A549 (cell line): ENCODE measurements at regions not wholly inside any gene's neighbourhood (a gene's known extent, or its start where the extent isn't known, plus 50 kb on each side); places are given as distances from the start of the nearest gene placed in this dataset.

Experiments
- ATAC-seq, 2 experiments: fragments of 200-7000 bp in 1 of 2; fragments of >200 bp in 1 of 2; cut with Nextera tagmentation in 1 of 2; cut with Tn5 transposase in 1 of 2; 3 replicates each; pipeline versions ENCODE4 v1.8.0 to v1.9.1; 2018 to 2020; ENCODE audit warnings: mild to moderate bottlenecking in 1 of 2, moderate library complexity in 1 of 2
- CTCF ChIA-PET: fragments of 300-600 bp; sonication (Branson Sonifier 250); formaldehyde crosslinking; extraction: SDS; loops from one replicate; lab custom pipeline; 2021; ENCODE audit warnings: antibody characterized with exemption, inconsistent platforms; lab: Yijun Ruan, JAX
- POLR2A ChIA-PET: fragments of 350-600 bp; formaldehyde crosslinking; extraction: SDS; loops from one replicate; lab custom pipeline; 2021; ENCODE audit warnings: antibody characterized with exemption, inconsistent platforms; lab: Yijun Ruan, JAX
- DNase-seq, 2 experiments: peaks; one replicate each; pipeline versions ENCODE4 v3.0.0 to v3.0.0-alpha.2; 2011 to 2016; ENCODE audit warnings: low read depth in 1 of 2, low spot score in 1 of 2
- FAIRE-seq: peaks from 2 replicates; lab custom pipeline; 2011; peaks lifted over from hg19 to GRCh38; lab: Jason Lieb, UNC
- H3K27ac ChIP-seq, 2 experiments: fragments of >200 bp; sonication (Bioruptor Twin); formaldehyde crosslinking; 3 replicates each; pipeline ENCODE4 v1.5.1; 2016 to 2017
- H3K4me1 ChIP-seq: fragments of >200 bp; sonication (Bioruptor Twin); formaldehyde crosslinking; 3 replicates; pipeline ENCODE4 v1.6.1; 2016
- H3K4me2 ChIP-seq: fragments of >200 bp; sonication (Bioruptor Twin); formaldehyde crosslinking; 3 replicates; pipeline ENCODE4 v1.6.1; 2016
- H3K4me3 ChIP-seq: fragments of >200 bp; sonication (Bioruptor Twin); formaldehyde crosslinking; 3 replicates; pipeline ENCODE4 v1.5.1; 2016
- H3K9me3 ChIP-seq: fragments of >200 bp; sonication (Bioruptor Twin); formaldehyde crosslinking; 3 replicates; pipeline ENCODE4 v1.6.1; 2016
- BHLHE40 ChIP-seq: IDR thresholded peaks from 2 replicates; pipeline ENCODE4 v1.6.1; 2012; ENCODE audit warnings: low read depth, low read length, inconsistent platforms
- CBX2 ChIP-seq: fragments of 200-600 bp; sonication (generic); IDR thresholded peaks from 2 replicates; pipeline ENCODE4 v1.6.1; 2016; ENCODE audit warnings: low read depth, mild to moderate bottlenecking, borderline replicate concordance
- CBX8 ChIP-seq: fragments of 200-600 bp; sonication (generic); IDR thresholded peaks from 2 replicates; pipeline ENCODE4 v1.6.1; 2016
- CEBPB ChIP-seq, 2 experiments: fragments of >200 bp in 1 of 2; sonication (Bioruptor Twin) in 1 of 2; formaldehyde crosslinking in 1 of 2; IDR thresholded peaks; 2 replicates each; pipeline ENCODE4 v1.6.1; 2012 to 2016
- ELK1 ChIP-seq: fragments of 150-350 bp; IDR thresholded peaks from 2 replicates; pipeline ENCODE4 v1.6.1; 2014; ENCODE audit warnings: low read depth, mild to moderate bottlenecking, low read length
- EP300 ChIP-seq, 2 experiments: fragments of >200 bp; sonication (Bioruptor Twin); formaldehyde crosslinking; IDR thresholded peaks; 2 replicates in 1 of 2; 3 replicates in 1 of 2; pipeline ENCODE4 v1.6.1; 2016 to 2017
- ESRRA ChIP-seq: fragments of 150-350 bp; IDR thresholded peaks from 2 replicates; pipeline ENCODE4 v1.6.1; 2014; ENCODE audit warnings: mild to moderate bottlenecking, low read length, borderline replicate concordance
- FOSL2 ChIP-seq, 2 experiments: fragments of 450-650 bp in 1 of 2; fragments of >200 bp in 1 of 2; sonication (Bioruptor Twin) in 1 of 2; formaldehyde crosslinking; IDR thresholded peaks; 2 replicates each; pipeline versions ENCODE4 v1.5.0 to v1.6.1; 2016 to 2020; ENCODE audit warnings: mild to moderate bottlenecking in 1 of 2, moderate library complexity in 1 of 2
- HMGXB4 ChIP-seq: fragments of 250-450 bp; sonication (Bioruptor Pico); IDR thresholded peaks from 2 replicates; pipeline ENCODE4 v1.5.0; 2021; ENCODE audit warnings: mild to moderate bottlenecking, moderate library complexity, borderline replicate concordance
- HOXB5 ChIP-seq: fragments of 250-450 bp; sonication (Bioruptor Pico); IDR thresholded peaks from 2 replicates; pipeline ENCODE4 v1.5.0; 2020; ENCODE audit warnings: mild to moderate bottlenecking, moderate library complexity
- JUNB ChIP-seq: fragments of >200 bp; sonication (Bioruptor Twin); formaldehyde crosslinking; IDR thresholded peaks from 2 replicates; pipeline ENCODE4 v1.6.1; 2016
- NPAS2 ChIP-seq: fragments of 250-450 bp; sonication (Bioruptor Pico); IDR thresholded peaks from 2 replicates; pipeline ENCODE4 v1.8.0; 2022; ENCODE audit warnings: mild to moderate bottlenecking, moderate library complexity, borderline replicate concordance
- NR3C1 ChIP-seq: fragments of >200 bp; sonication (Bioruptor Twin); formaldehyde crosslinking; IDR thresholded peaks from 3 replicates; pipeline ENCODE4 v1.6.1; 2017
- PBX3 ChIP-seq: IDR thresholded peaks from 2 replicates; pipeline ENCODE4 v1.6.1; 2012
- POLR2A ChIP-seq: IDR thresholded peaks from 2 replicates; pipeline ENCODE4 v1.6.1; 2012; ENCODE audit warnings: mild to moderate bottlenecking, low read length
- RARB ChIP-seq: fragments of 250-450 bp; sonication (Bioruptor Pico); IDR thresholded peaks from 2 replicates; pipeline ENCODE4 v1.8.0; 2021; ENCODE audit warnings: mild to moderate bottlenecking, moderate library complexity
- REST ChIP-seq: fragments of 200-600 bp; sonication (generic); IDR thresholded peaks from 2 replicates; pipeline ENCODE4 v1.6.1; 2016; ENCODE audit warnings: antibody characterized with exemption, mild to moderate bottlenecking, moderate library complexity
- RFX5 ChIP-seq: fragments of 450-650 bp; IDR thresholded peaks from 2 replicates; pipeline ENCODE4 v1.7.1; 2014; ENCODE audit warnings: antibody characterized with exemption, mild to moderate bottlenecking, moderate library complexity
- TP53 ChIP-seq: fragments of 250-450 bp; sonication (Bioruptor Pico); IDR thresholded peaks from 2 replicates; pipeline ENCODE4 v1.5.0; 2021; ENCODE audit warnings: mild to moderate bottlenecking, moderate library complexity
- ZC3H11A ChIP-seq: fragments of 450-650 bp; IDR thresholded peaks from 2 replicates; pipeline ENCODE4 v1.6.1; 2014; ENCODE audit warnings: antibody characterized with exemption, mild to moderate bottlenecking
- ZFP36 ChIP-seq: fragments of 450-650 bp; IDR thresholded peaks from 2 replicates; pipeline ENCODE4 v1.6.1; 2014; ENCODE audit warnings: borderline replicate concordance; ENCODE audit not compliant: partially characterized antibody
- WGBS: methylation state at CpG from one replicate; pipeline ENCODE4 v1.1.6; 2017; ENCODE audit errors: missing lambda C conversion rate; 5-methylcytosine and 5-hydroxymethylcytosine counted together
- TF ChIP-seq, protein P1 (sequence below): fragments of >200 bp; sonication (Bioruptor Twin); formaldehyde crosslinking; IDR thresholded peaks from 2 replicates; pipeline ENCODE4 v1.6.1; 2016

GRCh38 chr22:27462190-27462589, 339.4 kb downstream of the MN1 start:
- ChIA-PET CTCF (interaction anchor here (0.6 to 1.0 kb wide), 2 partner anchors 11 to 293 kb away, joined by 3 to 5 read pairs; no protein-coding TSS in a partner anchor), POLR2A (no interaction called here)
- ATAC-seq (no peak; a peak in 1 of 6 replicates), FAIRE-seq (no peak), DNase-seq (no peak)
- Histone ChIP-seq H3K9me3 (no peaks in the 10 kb centered on the region), H3K4me3 (no peak overlapping the region), H3K4me1 (peaks cover 24% of the 10 kb centered on the region), H3K27ac (peak overlapping the region; percentile 55 to 71), H3K4me2 (peak overlapping the region; percentile 5)
- TF ChIP-seq NR3C1 (no peak), BHLHE40 (no peak), NPAS2 (CRISPR knock-in tag) (no peak), CEBPB (IDR thresholded peaks at IDR 0.05) (no peak), HOXB5 (CRISPR knock-in tag) (no peak), ELK1 (no peak), TP53 (CRISPR knock-in tag) (no peak)
- WGBS, result 50% methylated on average over 7 of the region's 7 CpGs

DNA sequence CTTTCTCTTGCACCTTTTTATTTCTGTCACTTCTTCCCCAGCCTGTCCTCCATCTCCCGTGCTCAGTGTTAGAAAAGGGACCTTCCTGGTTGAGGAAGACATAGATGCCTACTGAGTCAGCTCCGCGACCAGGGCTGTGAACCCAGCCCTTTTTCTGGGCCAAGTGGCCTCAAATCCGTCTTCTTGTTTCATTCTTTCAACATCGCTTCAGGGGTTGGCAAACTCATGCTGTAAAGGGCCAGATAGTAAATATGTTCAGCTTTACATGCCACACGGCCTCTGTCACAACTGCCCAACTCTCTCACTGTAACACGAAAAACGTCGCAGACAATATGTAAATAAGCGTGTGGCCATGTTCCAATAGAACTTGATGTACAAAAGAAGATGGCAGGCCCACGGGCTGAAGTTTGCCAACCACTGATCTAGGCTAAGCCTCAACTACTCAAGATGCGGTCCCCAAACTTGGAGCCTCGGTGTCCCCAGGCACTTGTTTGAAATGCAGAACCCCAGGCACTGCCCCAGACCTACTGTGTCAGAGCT, 338.4 kb downstream of the MN1 start:
- ATAC-seq (no peak), DNase-seq (no peak), FAIRE-seq (no peak)
- TF ChIP-seq CBX2 (no peak), RARB (CRISPR knock-in tag) (no peak), HMGXB4 (CRISPR knock-in tag) (no peak), FOSL2 (IDR thresholded peaks at IDR 0.05) (no peak), FOSL2 (CRISPR knock-in tag; IDR thresholded peaks at IDR 0.05) (no peak), TP53 (CRISPR knock-in tag) (no peak), ELK1 (no peak), PBX3 (no peak), ZFP36 (no peak), JUNB (no peak), CBX8 (no peak), ESRRA (no peak), ZC3H11A (no peak), NR3C1 (no peak), NPAS2 (CRISPR knock-in tag) (no peak), EP300 (IDR thresholded peaks at IDR 0.05) (no peak)
- H3K9me3 ChIP-seq, result no peaks in the 10 kb centered on the region
- ChIA-PET POLR2A (no interaction called here), CTCF (no interaction called here)
- H3K4me1 ChIP-seq, result peaks cover 15% of the 10 kb centered on the region
- no peak overlapping the region for H3K27ac ChIP-seq
- 84% methylated on average over 13 of the region's 13 CpGs for WGBS
- no peak overlapping the region for H3K4me2 ChIP-seq
- H3K4me3 ChIP-seq, result no peak overlapping the region

DNA sequence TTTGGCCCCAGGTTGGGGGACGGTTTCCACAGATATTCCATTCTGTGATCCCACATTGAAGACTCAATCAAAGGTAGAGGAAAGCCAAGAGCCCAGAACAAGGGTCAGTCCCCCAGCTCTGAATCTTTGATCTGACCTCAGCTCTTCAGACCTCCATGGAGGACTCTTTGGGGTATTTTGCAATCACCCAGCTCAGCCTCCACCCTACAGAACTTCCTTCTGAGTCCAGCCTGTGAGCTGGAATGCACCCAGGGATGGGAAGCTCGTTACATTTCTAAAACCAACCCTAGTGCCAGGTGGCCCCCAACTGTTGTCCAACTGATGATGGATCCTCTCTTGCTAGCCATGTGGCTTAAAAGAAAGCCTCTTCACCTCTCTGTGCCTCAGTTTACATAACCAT, 335.3 kb downstream of the MN1 start:
- no peak overlapping the region for H3K4me2 ChIP-seq
- H3K4me1 ChIP-seq, result peaks cover 13% of the 10 kb centered on the region
- no peak overlapping the region for H3K4me3 ChIP-seq
- ChIA-PET CTCF (interaction anchor here (1.2 kb wide), 1 partner anchor 787 kb away, joined by 3 read pairs; no protein-coding TSS in a partner anchor), POLR2A (interaction anchor here (0.9 kb wide), 1 partner anchor 9 kb away, joined by 3 read pairs; no protein-coding TSS in a partner anchor)
- WGBS, result 66% methylated on average over 2 of the region's 2 CpGs
- no peak overlapping the region for H3K27ac ChIP-seq
- no peaks in the 10 kb centered on the region for H3K9me3 ChIP-seq
- DNase-seq (no peak), ATAC-seq (no peak), FAIRE-seq (no peak)
- TF ChIP-seq POLR2A (no peak), HMGXB4 (CRISPR knock-in tag) (no peak), RFX5 (no peak), ZC3H11A (no peak), REST (no peak), TP53 (CRISPR knock-in tag) (no peak)
- TF ChIP-seq, protein P1, sequence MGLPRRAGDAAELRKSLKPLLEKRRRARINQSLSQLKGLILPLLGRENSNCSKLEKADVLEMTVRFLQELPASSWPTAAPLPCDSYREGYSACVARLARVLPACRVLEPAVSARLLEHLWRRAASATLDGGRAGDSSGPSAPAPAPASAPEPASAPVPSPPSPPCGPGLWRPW, result no peak
